ENCODE measurements at regions not wholly inside any gene's neighbourhood (a gene's known extent, or its start where the extent isn't known, plus 50 kb on each side); places are given as distances from the start of the nearest gene placed in this dataset.
"Not testable (repeated sequence)": the region's sequence is repeated elsewhere in the genome, so short reads cannot be mapped to it uniquely, and the experiment has no call there.

- TF ChIP-seq ZNF431 (CRISPR knock-in tag; IDR thresholded peaks at IDR 0.05); TEAD4 (IDR thresholded peaks at IDR 0.05; ENCODE audit: low read length); TEAD4 (CRISPR knock-in tag; IDR thresholded peaks at IDR 0.05; ENCODE audit: borderline replicate concordance); MEF2D (tag; conservative IDR thresholded peaks at IDR 0.05; ENCODE audit: low read depth); SMARCB1 (IDR thresholded peaks at IDR 0.05; ENCODE audit: insufficient read length, low read depth); CTCF (IDR thresholded peaks at IDR 0.05 in 2 of 3, conservative IDR thresholded peaks at IDR 0.05 in 1 of 3; ENCODE audit: insufficient read depth in 2 of 3, low read depth in 1 of 3, low read length in 3 of 3); REST (IDR thresholded peaks at IDR 0.05; ENCODE audit: borderline replicate concordance); REST (CRISPR knock-in tag; IDR thresholded peaks at IDR 0.05; ENCODE audit: low read depth); E2F5 (CRISPR knock-in tag; IDR thresholded peaks at IDR 0.05); RERE (CRISPR knock-in tag; IDR thresholded peaks at IDR 0.05; ENCODE audit: borderline replicate concordance); BACH1 (tag; IDR thresholded peaks at IDR 0.05); POLR2G (IDR thresholded peaks at IDR 0.05; ENCODE audit: low read depth, low read length); CBFB (CRISPR knock-in tag; IDR thresholded peaks at IDR 0.05); RAD21 (CRISPR knock-in tag; conservative IDR thresholded peaks at IDR 0.05 in 1 of 2, IDR thresholded peaks at IDR 0.05 in 1 of 2): not testable (repeated sequence)
Observed at GRCh38 chr21:8996487-8996968, 1524.9 kb upstream of the TPTE start.
